Stomach (tissue), 4 donors: ENCODE measurements at regions not wholly inside any gene's neighbourhood (a gene's known extent, or its start where the extent isn't known, plus 50 kb on each side); places are given as distances from the start of the nearest gene placed in this dataset.

Experiments used
- CTCF ChIP-seq, 7 experiments: fragments of 450-650 bp in 4 of 7; fragments of 200-600 bp in 3 of 7; sonication (generic) in 3 of 7; IDR thresholded peaks; one replicate each; pipeline ENCODE4 v1.5.1; 2016 to 2019; ENCODE audit warnings: antibody characterized with exemption in 7 of 7, control low read depth in 2 of 7, mild to moderate bottlenecking in 1 of 7
- EP300 ChIP-seq: sonication (generic); formaldehyde crosslinking; IDR thresholded peaks from one replicate; pipeline ENCODE4 v1.6.1; 2017; ENCODE audit warnings: antibody characterized with exemption
- POLR2A ChIP-seq, 4 donors: fragments of 450-650 bp; IDR thresholded peaks; one replicate each; pipeline ENCODE4 v1.6.1; 2016; ENCODE audit warnings: antibody characterized with exemption in 4 of 4, control low read depth in 2 of 4, mild to moderate bottlenecking in 1 of 4, moderate library complexity in 1 of 4
- POLR2AphosphoS5 ChIP-seq, 3 donors: sonication (generic); formaldehyde crosslinking; IDR thresholded peaks; one replicate each; pipeline ENCODE4 v1.6.1; 2016; ENCODE audit warnings: antibody characterized with exemption in 3 of 3

GRCh38 chr4:181933471-181933870, 309.7 kb upstream of the TENM3 start:
- TF ChIP-seq CTCF (IDR thresholded peaks at IDR 0.05), result no peak
- no peak for TF ChIP-seq POLR2A (IDR thresholded peaks at IDR 0.05)
- TF ChIP-seq POLR2AphosphoS5 (IDR thresholded peaks at IDR 0.05), result no peak
- TF ChIP-seq EP300, result no peak
